Stimulated activated CD4-positive, alpha-beta T cell treated with anti-CD3 and anti-CD28 coated beads, Interleukin-12 subunit alpha, Interleukin-12 subunit beta, amount 100 ng/mL, for 4 hours (primary cell): ENCODE measurements at regions not wholly inside any gene's neighbourhood (a gene's known extent, or its start where the extent isn't known, plus 50 kb on each side); places are given as distances from the start of the nearest gene placed in this dataset.

ENCODE experiments used
- DNase-seq: peaks from one replicate; pipeline ENCODE4 v3.0.0-alpha.2; 2020

- DNase-seq, result peak; percentile 2
Measured at GRCh38 chrX:727738-728621, 97.4 kb downstream of the SHOX start.

GRCh38 chrX:725971-726370 lies 95.4 kb downstream of the SHOX start:
- no peak for DNase-seq

- DNase-seq, result no peak
Measured at GRCh38 chrX:724256-724655, 93.7 kb downstream of the SHOX start.

- DNase-seq, result no peak
Measured at GRCh38 chrX:723781-724180, 93.2 kb downstream of the SHOX start.

- no peak for DNase-seq
Measured at GRCh38 chrX:721354-721753, 90.8 kb downstream of the SHOX start.

GRCh38 chrX:720825-721224 lies 90.2 kb downstream of the SHOX start:
- DNase-seq, result no peak

GRCh38 chrX:720250-720649 lies 89.7 kb downstream of the SHOX start:
- no peak for DNase-seq

GRCh38 chrX:716136-716535 lies 85.5 kb downstream of the SHOX start:
- no peak for DNase-seq

GRCh38 chrX:714131-714530 lies 83.5 kb downstream of the SHOX start:
- DNase-seq, result no peak
